GM23248 (cell line): ENCODE measurements at regions not wholly inside any gene's neighbourhood (a gene's known extent, or its start where the extent isn't known, plus 50 kb on each side); places are given as distances from the start of the nearest gene placed in this dataset.

ENCODE experiments used
- EZH2 ChIP-seq: fragments of 200-600 bp; sonication (generic); IDR thresholded peaks from 2 replicates; pipeline ENCODE4 v1.6.1; 2018; ENCODE audit warnings: antibody characterized with exemption, mild to moderate bottlenecking; ENCODE audit not compliant: insufficient read depth, poor library complexity, severe bottlenecking
- EZH2phosphoT487 ChIP-seq: fragments of 200-600 bp; sonication (generic); IDR thresholded peaks from 2 replicates; pipeline ENCODE4 v1.6.1; 2018; ENCODE audit warnings: antibody characterized with exemption, moderate library complexity, mild to moderate bottlenecking, low read depth; ENCODE audit not compliant: insufficient read depth

- no peak for TF ChIP-seq EZH2
- no peak for TF ChIP-seq EZH2phosphoT487
Observed at GRCh38 chr4:26161030-26161824, 159.6 kb upstream of the RBPJ start.
